CD4-positive, alpha-beta T cell treated with Interleukin-10 for 1 hour (primary cell): ENCODE measurements at regions not wholly inside any gene's neighbourhood (a gene's known extent, or its start where the extent isn't known, plus 50 kb on each side); places are given as distances from the start of the nearest gene placed in this dataset.
"Not testable (repeated sequence)": the region's sequence is repeated elsewhere in the genome, so short reads cannot be mapped to it uniquely, and the experiment has no call there.

Experiments used
- DNase-seq: peaks from one replicate; pipeline ENCODE4 v3.0.0-alpha.2; 2020

- no peak for DNase-seq
These were observed 440.3 kb upstream of the AADAT start for GRCh38 chr4:170529748-170530722.

- no peak for DNase-seq
These were observed 436.7 kb upstream of the AADAT start for GRCh38 chr4:170526471-170526870.

GRCh38 chr4:170522427-170522970 is 432.7 kb upstream of the AADAT start:
- no peak for DNase-seq

GRCh38 chr4:170497689-170498088 is 407.9 kb upstream of the AADAT start:
- no peak for DNase-seq

GRCh38 chr4:170497112-170497511 is 407.4 kb upstream of the AADAT start:
- no peak for DNase-seq

GRCh38 chr4:170491981-170492380 is 402.2 kb upstream of the AADAT start:
- no peak for DNase-seq

- no peak for DNase-seq
These were observed 386.6 kb upstream of the AADAT start for GRCh38 chr4:170476351-170476750.

- DNase-seq = no peak
These were observed 375.7 kb upstream of the AADAT start for GRCh38 chr4:170465429-170465828.

- no peak for DNase-seq
These were observed 374.9 kb upstream of the AADAT start for GRCh38 chr4:170464614-170465197.

- no peak for DNase-seq
These were observed 357.0 kb upstream of the AADAT start for GRCh38 chr4:170446782-170447181.

- DNase-seq = not testable (repeated sequence)
These were observed 351.4 kb upstream of the AADAT start for GRCh38 chr4:170441146-170441545.

- DNase-seq = no peak
These were observed 339.2 kb upstream of the AADAT start for GRCh38 chr4:170428929-170429328.

- DNase-seq = no peak
These were observed 335.9 kb upstream of the AADAT start for GRCh38 chr4:170425521-170426143.

GRCh38 chr4:170425040-170425439 is 335.3 kb upstream of the AADAT start:
- no peak for DNase-seq

GRCh38 chr4:170423137-170423536 is 333.4 kb upstream of the AADAT start:
- DNase-seq = no peak

- DNase-seq = no peak
These were observed 330.5 kb upstream of the AADAT start for GRCh38 chr4:170420255-170420693.

- DNase-seq = no peak
These were observed 325.2 kb upstream of the AADAT start for GRCh38 chr4:170414961-170415360.

- DNase-seq = no peak
These were observed 324.6 kb upstream of the AADAT start for GRCh38 chr4:170414360-170414759.

GRCh38 chr4:170413951-170414350 is 324.2 kb upstream of the AADAT start:
- no peak for DNase-seq

- no peak for DNase-seq
These were observed 310.6 kb upstream of the AADAT start for GRCh38 chr4:170400361-170400760.

GRCh38 chr4:170399581-170400293 is 310.0 kb upstream of the AADAT start:
- no peak for DNase-seq

- no peak for DNase-seq
These were observed 308.5 kb upstream of the AADAT start for GRCh38 chr4:170398218-170398617.

GRCh38 chr4:170395773-170396172 is 306.0 kb upstream of the AADAT start:
- DNase-seq = no peak
